HG03159 (cell line): ENCODE measurements at regions not wholly inside any gene's neighbourhood (a gene's known extent, or its start where the extent isn't known, plus 50 kb on each side); places are given as distances from the start of the nearest gene placed in this dataset.
A peak's percentile ranks its signal among the peaks of the same experiment; 100 is the strongest.

ENCODE experiments used
- ATAC-seq: cut with Tn5 transposase; IDR thresholded peaks from one replicate; pipeline ENCODE4 v1.9.1; 2021; ENCODE audit warnings: mild to moderate bottlenecking, moderate library complexity; ENCODE audit not compliant: unreplicated experiment

GRCh38 chr14:22007784-22008412 is 334.3 kb upstream of the OR4E1 start:
- ATAC-seq, result no peak

GRCh38 chr14:22007363-22007762 is 333.7 kb upstream of the OR4E1 start:
- no peak for ATAC-seq

- no peak for ATAC-seq
Measured at GRCh38 chr14:22003461-22003860, 329.8 kb upstream of the OR4E1 start.

GRCh38 chr14:22002860-22003284 is 329.3 kb upstream of the OR4E1 start:
- ATAC-seq, result no peak

GRCh38 chr14:21999402-21999801 is 325.8 kb upstream of the OR4E1 start:
- ATAC-seq, result no peak

- no peak for ATAC-seq
Measured at GRCh38 chr14:21997300-21997699, 323.7 kb upstream of the OR4E1 start.

GRCh38 chr14:21995332-21995731 is 321.7 kb upstream of the OR4E1 start:
- ATAC-seq, result no peak

- no peak for ATAC-seq
Measured at GRCh38 chr14:21993837-21994236, 320.2 kb upstream of the OR4E1 start.

GRCh38 chr14:21993070-21993469 is 319.5 kb upstream of the OR4E1 start:
- no peak for ATAC-seq

GRCh38 chr14:21991130-21991529 is 317.5 kb upstream of the OR4E1 start:
- no peak for ATAC-seq

- no peak for ATAC-seq
Measured at GRCh38 chr14:21990116-21990515, 316.5 kb upstream of the OR4E1 start.

- ATAC-seq, result no peak
Measured at GRCh38 chr14:21989090-21989489, 315.5 kb upstream of the OR4E1 start.

- ATAC-seq, result no peak
Measured at GRCh38 chr14:21988413-21988812, 314.8 kb upstream of the OR4E1 start.

- ATAC-seq, result no peak
Measured at GRCh38 chr14:21987937-21988336, 314.3 kb upstream of the OR4E1 start.

GRCh38 chr14:21985081-21985480 is 311.5 kb upstream of the OR4E1 start:
- ATAC-seq, result no peak

- ATAC-seq, result no peak
Measured at GRCh38 chr14:21978999-21979314, 305.3 kb upstream of the OR4E1 start.

GRCh38 chr14:21978184-21978998 is 304.8 kb upstream of the OR4E1 start:
- peak; percentile 54 for ATAC-seq

- no peak for ATAC-seq
Measured at GRCh38 chr14:21974741-21975140, 301.1 kb upstream of the OR4E1 start.

- no peak for ATAC-seq
Measured at GRCh38 chr14:21965042-21965441, 291.4 kb upstream of the OR4E1 start.

- ATAC-seq, result no peak
Measured at GRCh38 chr14:21964180-21964579, 290.6 kb upstream of the OR4E1 start.

- ATAC-seq, result no peak
Measured at GRCh38 chr14:21960636-21961035, 287.0 kb upstream of the OR4E1 start.

GRCh38 chr14:21941885-21942284 is 268.3 kb upstream of the OR4E1 start:
- ATAC-seq, result no peak
